H7 (cell line): ENCODE measurements at regions not wholly inside any gene's neighbourhood (a gene's known extent, or its start where the extent isn't known, plus 50 kb on each side); places are given as distances from the start of the nearest gene placed in this dataset.

ENCODE experiments used
- DNase-seq: peaks from one replicate; pipeline ENCODE4 v3.0.0; 2012
- H3K27me3 ChIP-seq: 2 replicates; pipeline ENCODE4 v1.6.0; 2011; ENCODE audit warnings: mild to moderate bottlenecking, low read length; ENCODE audit not compliant: control insufficient read depth, insufficient read depth
- H3K36me3 ChIP-seq: replicated peaks from 2 replicates; pipeline ENCODE4 v1.5.1; 2011; ENCODE audit warnings: low read length; ENCODE audit not compliant: control insufficient read depth, insufficient read depth
- H3K4me3 ChIP-seq: 2 replicates; pipeline ENCODE4 v1.5.1; 2011; ENCODE audit warnings: low read depth, mild to moderate bottlenecking, control low read depth, low read length, moderate library complexity; ENCODE audit not compliant: insufficient read depth

GRCh38 chr11:112725636-112726035 is 235.6 kb upstream of the NCAM1 start:
- Histone ChIP-seq H3K4me3 (no peak overlapping the region), H3K36me3 (no peaks in the 10 kb centered on the region)

GRCh38 chr11:112727341-112727841 is 233.8 kb upstream of the NCAM1 start:
- Histone ChIP-seq H3K36me3 (no peaks in the 10 kb centered on the region), H3K27me3 (no peaks in the 10 kb centered on the region), H3K4me3 (no peak overlapping the region)
- DNase-seq, result no peak

More at GRCh38 chr11:112725636-112726035, 235.6 kb upstream of the NCAM1 start:
- H3K27me3 ChIP-seq, result no peaks in the 10 kb centered on the region
- no peak for DNase-seq

GRCh38 chr11:112728288-112728687 is 232.9 kb upstream of the NCAM1 start:
- no peaks in the 10 kb centered on the region for H3K27me3 ChIP-seq
- H3K4me3 ChIP-seq, result no peak overlapping the region
- H3K36me3 ChIP-seq, result no peaks in the 10 kb centered on the region
- no peak for DNase-seq

- H3K27me3 ChIP-seq, result no peaks in the 10 kb centered on the region
- no peak for DNase-seq
- no peak overlapping the region for H3K4me3 ChIP-seq
- no peaks in the 10 kb centered on the region for H3K36me3 ChIP-seq
Measured at GRCh38 chr11:112728716-112729115, 232.5 kb upstream of the NCAM1 start.

GRCh38 chr11:112730591-112730990 is 230.6 kb upstream of the NCAM1 start:
- Histone ChIP-seq H3K27me3 (no peaks in the 10 kb centered on the region), H3K36me3 (no peaks in the 10 kb centered on the region), H3K4me3 (no peak overlapping the region)
- DNase-seq, result no peak

- Histone ChIP-seq H3K4me3 (no peak overlapping the region), H3K27me3 (no peaks in the 10 kb centered on the region), H3K36me3 (no peaks in the 10 kb centered on the region)
- no peak for DNase-seq
Measured at GRCh38 chr11:112731538-112731937, 229.7 kb upstream of the NCAM1 start.

- Histone ChIP-seq H3K4me3 (no peak overlapping the region), H3K27me3 (no peaks in the 10 kb centered on the region), H3K36me3 (no peaks in the 10 kb centered on the region)
- DNase-seq, result no peak
Measured at GRCh38 chr11:112732031-112732430, 229.2 kb upstream of the NCAM1 start.

- H3K36me3 ChIP-seq, result no peaks in the 10 kb centered on the region
Measured at GRCh38 chr11:112734207-112734606, 227.0 kb upstream of the NCAM1 start.

GRCh38 chr11:112735470-112735869 is 225.8 kb upstream of the NCAM1 start:
- Histone ChIP-seq H3K27me3 (no peaks in the 10 kb centered on the region), H3K4me3 (no peak overlapping the region), H3K36me3 (no peaks in the 10 kb centered on the region)
- DNase-seq, result no peak

More at GRCh38 chr11:112734207-112734606, 227.0 kb upstream of the NCAM1 start:
- DNase-seq, result peak; percentile 54
- Histone ChIP-seq H3K27me3 (no peaks in the 10 kb centered on the region), H3K4me3 (no peak overlapping the region)

GRCh38 chr11:112744041-112744440 is 217.2 kb upstream of the NCAM1 start:
- H3K36me3 ChIP-seq, result no peaks in the 10 kb centered on the region
- no peaks in the 10 kb centered on the region for H3K27me3 ChIP-seq
- DNase-seq, result no peak
- H3K4me3 ChIP-seq, result no peak overlapping the region

- Histone ChIP-seq H3K36me3 (no peaks in the 10 kb centered on the region), H3K4me3 (no peak overlapping the region), H3K27me3 (no peaks in the 10 kb centered on the region)
- DNase-seq, result no peak
Measured at GRCh38 chr11:112745973-112746372, 215.2 kb upstream of the NCAM1 start.

GRCh38 chr11:112748252-112748651 is 213.0 kb upstream of the NCAM1 start:
- Histone ChIP-seq H3K36me3 (no peaks in the 10 kb centered on the region), H3K4me3 (no peak overlapping the region), H3K27me3 (no peaks in the 10 kb centered on the region)
- DNase-seq, result no peak

- no peak for DNase-seq
- Histone ChIP-seq H3K36me3 (no peaks in the 10 kb centered on the region), H3K27me3 (no peaks in the 10 kb centered on the region), H3K4me3 (no peak overlapping the region)
Measured at GRCh38 chr11:112748713-112749543, 212.3 kb upstream of the NCAM1 start.

GRCh38 chr11:112751329-112751728 is 209.9 kb upstream of the NCAM1 start:
- no peak for DNase-seq
- Histone ChIP-seq H3K27me3 (no peaks in the 10 kb centered on the region), H3K36me3 (no peaks in the 10 kb centered on the region), H3K4me3 (no peak overlapping the region)

GRCh38 chr11:112751772-112752171 is 209.4 kb upstream of the NCAM1 start:
- Histone ChIP-seq H3K36me3 (no peaks in the 10 kb centered on the region), H3K27me3 (no peaks in the 10 kb centered on the region), H3K4me3 (no peak overlapping the region)
- no peak for DNase-seq
